ENCODE measurements at regions not wholly inside any gene's neighbourhood (a gene's known extent, or its start where the extent isn't known, plus 50 kb on each side); places are given as distances from the start of the nearest gene placed in this dataset.

- TF ChIP-seq CTCF (IDR thresholded peaks at IDR 0.05; ENCODE audit: control insufficient read depth, insufficient read depth, low read depth, low read length, missing control alignments) = no peak
- DNase-seq (ENCODE audit: low read depth) = no peak
- H3K4me3 ChIP-seq (ENCODE audit: control insufficient read depth, low read depth, low read length) = no peak overlapping the region
Measured at GRCh38 chr2:188122985-188123384, 168.7 kb upstream of the GULP1 start.

- TF ChIP-seq CTCF (IDR thresholded peaks at IDR 0.05; ENCODE audit: control insufficient read depth, insufficient read depth, low read depth, low read length, missing control alignments) = no peak
- DNase-seq (ENCODE audit: low read depth) = no peak
- no peak overlapping the region for H3K4me3 ChIP-seq (ENCODE audit: control insufficient read depth, low read depth, low read length)
Measured at GRCh38 chr2:188129677-188130076, 162.0 kb upstream of the GULP1 start.

GRCh38 chr2:188130317-188130716 is 161.4 kb upstream of the GULP1 start:
- TF ChIP-seq CTCF (IDR thresholded peaks at IDR 0.05; ENCODE audit: control insufficient read depth, insufficient read depth, low read depth, low read length, missing control alignments) = no peak
- no peak for DNase-seq (ENCODE audit: low read depth)
- H3K4me3 ChIP-seq (ENCODE audit: control insufficient read depth, low read depth, low read length) = no peak overlapping the region

- H3K4me3 ChIP-seq (ENCODE audit: control insufficient read depth, low read depth, low read length) = no peak overlapping the region
- no peak for TF ChIP-seq CTCF (IDR thresholded peaks at IDR 0.05; ENCODE audit: control insufficient read depth, insufficient read depth, low read depth, low read length, missing control alignments)
- DNase-seq (ENCODE audit: low read depth) = no peak
Measured at GRCh38 chr2:188131281-188131680, 160.4 kb upstream of the GULP1 start.

DNA sequence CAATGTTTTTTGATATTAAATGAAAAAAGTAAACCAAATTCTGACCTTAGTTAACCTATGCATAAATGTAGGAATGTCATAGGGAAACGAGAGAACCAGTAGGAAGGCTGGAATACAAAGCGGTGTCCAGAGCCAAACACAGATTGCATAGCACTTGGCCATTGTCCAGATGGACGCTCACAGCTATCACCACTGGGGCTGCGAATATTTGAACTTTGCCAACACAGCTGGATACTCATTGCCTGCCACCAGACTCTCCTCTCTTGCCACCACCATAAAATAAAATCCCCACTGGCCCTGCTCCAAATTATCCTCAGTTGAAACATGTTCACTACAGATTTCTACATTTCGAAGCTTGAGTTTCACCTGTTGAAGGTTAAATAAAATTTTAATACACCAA is 159.3 kb upstream of the GULP1 start:
- no peak for DNase-seq (ENCODE audit: low read depth)
- no peak overlapping the region for H3K4me3 ChIP-seq (ENCODE audit: control insufficient read depth, low read depth, low read length)
- no peak for TF ChIP-seq CTCF (IDR thresholded peaks at IDR 0.05; ENCODE audit: control insufficient read depth, insufficient read depth, low read depth, low read length, missing control alignments)

DNA sequence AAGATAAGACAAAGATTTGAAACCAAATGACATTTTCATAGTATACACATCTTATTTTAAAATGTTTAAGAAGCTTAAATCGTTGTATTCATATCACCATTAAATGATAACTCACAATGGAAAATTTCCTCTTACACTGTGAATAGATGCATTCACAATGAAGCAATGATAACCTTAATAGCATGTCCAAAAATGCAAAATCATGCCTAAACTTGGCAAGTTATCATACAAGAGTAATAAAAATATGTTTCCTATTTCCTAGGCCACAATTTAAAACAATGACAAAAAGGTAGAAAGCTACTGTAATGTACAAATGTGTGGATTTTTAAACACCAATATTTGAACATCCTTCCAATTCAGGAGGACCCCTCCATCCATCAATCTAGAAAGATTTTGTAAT is 157.4 kb upstream of the GULP1 start:
- no peak for DNase-seq (ENCODE audit: low read depth)
- TF ChIP-seq CTCF (IDR thresholded peaks at IDR 0.05; ENCODE audit: control insufficient read depth, insufficient read depth, low read depth, low read length, missing control alignments) = no peak
- H3K4me3 ChIP-seq (ENCODE audit: control insufficient read depth, low read depth, low read length) = no peak overlapping the region

DNA sequence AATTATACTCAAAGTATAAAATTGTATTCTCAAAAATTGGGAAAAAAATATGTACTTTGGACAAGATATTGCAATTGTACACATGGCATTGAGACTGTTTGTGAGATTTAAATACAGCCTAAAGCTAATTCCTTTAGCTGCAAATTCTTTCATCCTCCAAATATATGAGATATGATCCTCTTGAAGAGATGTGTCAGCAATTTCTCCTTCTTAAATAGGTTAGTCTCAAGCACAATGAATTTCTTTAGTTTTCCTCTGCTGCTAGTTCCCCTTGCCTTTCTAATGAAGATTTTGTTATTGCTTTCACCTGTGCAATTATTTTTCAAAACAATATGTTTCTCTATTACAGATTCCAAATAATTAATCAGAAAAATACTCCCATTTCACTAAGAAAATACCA is 153.4 kb upstream of the GULP1 start:
- no peak for TF ChIP-seq CTCF (IDR thresholded peaks at IDR 0.05; ENCODE audit: control insufficient read depth, insufficient read depth, low read depth, low read length, missing control alignments)
- DNase-seq (ENCODE audit: low read depth) = no peak
- H3K4me3 ChIP-seq (ENCODE audit: control insufficient read depth, low read depth, low read length) = no peak overlapping the region
